Loucy (cell line): ENCODE measurements at regions not wholly inside any gene's neighbourhood (a gene's known extent, or its start where the extent isn't known, plus 50 kb on each side); places are given as distances from the start of the nearest gene placed in this dataset.

Experiments used
- CTCF ChIP-seq: fragments of 200-600 bp; sonication (generic); conservative IDR thresholded peaks from 2 replicates; pipeline ENCODE4 v1.5.1; 2014; ENCODE audit warnings: mild to moderate bottlenecking, antibody characterized with exemption, low read length
- EZH2phosphoT487 ChIP-seq: fragments of 200-600 bp; IDR thresholded peaks from 2 replicates; pipeline ENCODE4 v1.6.1; 2018; ENCODE audit warnings: antibody characterized with exemption, mild to moderate bottlenecking, moderate library complexity, borderline replicate concordance

- no peak for TF ChIP-seq EZH2phosphoT487
- no peak for TF ChIP-seq CTCF
Measured at GRCh38 chr5:5633579-5633978, 211.1 kb downstream of the ICE1 start.
